SK-N-SH treated with all-trans-retinoic acid at 6 μM for 48 hours (cell line): ENCODE measurements at regions not wholly inside any gene's neighbourhood (a gene's known extent, or its start where the extent isn't known, plus 50 kb on each side); places are given as distances from the start of the nearest gene placed in this dataset.

ENCODE experiments used
- ATAC-seq: fragments of 200-7000 bp; cut with Tn5 transposase; 3 replicates; pipeline ENCODE4 v1.9.1; 2020; ENCODE audit warnings: mild to moderate bottlenecking, moderate library complexity
- ARNTL ChIP-seq: fragments of 450-650 bp; formaldehyde crosslinking; IDR thresholded peaks from 2 replicates; pipeline ENCODE4 v1.5.0; 2020; ENCODE audit warnings: low read depth, mild to moderate bottlenecking, moderate library complexity, borderline replicate concordance
- BACH2 ChIP-seq: fragments of 250-450 bp; sonication (Bioruptor Pico); IDR thresholded peaks from 2 replicates; pipeline ENCODE4 v1.9.0; 2021; ENCODE audit warnings: mild to moderate bottlenecking, borderline replicate concordance
- ESRRG ChIP-seq: fragments of 250-450 bp; sonication (Bioruptor Pico); IDR thresholded peaks from 2 replicates; pipeline ENCODE4 v1.6.1; 2021; ENCODE audit warnings: mild to moderate bottlenecking
- GLIS3 ChIP-seq: fragments of 250-450 bp; sonication (Bioruptor Pico); IDR thresholded peaks from 2 replicates; pipeline ENCODE4 v1.5.0; 2020; ENCODE audit warnings: mild to moderate bottlenecking, moderate library complexity
- ISL1 ChIP-seq: fragments of 250-450 bp; sonication (Bioruptor Pico); IDR thresholded peaks from 2 replicates; pipeline ENCODE4 v2.1.2; 2022; ENCODE audit warnings: mild to moderate bottlenecking, moderate library complexity
- OSR1 ChIP-seq: fragments of 250-450 bp; sonication (Bioruptor Pico); IDR thresholded peaks from 2 replicates; pipeline ENCODE4 v1.8.0; 2022; ENCODE audit warnings: moderate library complexity, mild to moderate bottlenecking, inconsistent platforms
- POU6F1 ChIP-seq: fragments of 250-450 bp; sonication (Bioruptor Pico); IDR thresholded peaks from 2 replicates; pipeline ENCODE4 v1.8.0; 2021; ENCODE audit warnings: low read depth, mild to moderate bottlenecking, moderate library complexity, borderline replicate concordance
- PPARA ChIP-seq: fragments of 250-450 bp; sonication (Bioruptor Pico); IDR thresholded peaks from 2 replicates; pipeline ENCODE4 v1.5.0; 2020; ENCODE audit warnings: mild to moderate bottlenecking, borderline replicate concordance
- RARB ChIP-seq: fragments of 250-450 bp; sonication (Bioruptor Pico); IDR thresholded peaks from 2 replicates; pipeline ENCODE4 v1.8.0; 2021; ENCODE audit warnings: mild to moderate bottlenecking, moderate library complexity
- SNAI2 ChIP-seq: fragments of 250-450 bp; sonication (Bioruptor Pico); IDR thresholded peaks from 2 replicates; pipeline ENCODE4 v1.5.0; 2020; ENCODE audit warnings: mild to moderate bottlenecking, moderate library complexity
- TCF4 ChIP-seq: fragments of 250-450 bp; sonication (Bioruptor Pico); IDR thresholded peaks from 2 replicates; pipeline ENCODE4 v1.8.0; 2021; ENCODE audit warnings: mild to moderate bottlenecking, moderate library complexity, borderline replicate concordance
- TOX ChIP-seq: fragments of 250-450 bp; sonication (Bioruptor Pico); IDR thresholded peaks from 2 replicates; pipeline ENCODE4 v1.8.0; 2021; ENCODE audit warnings: mild to moderate bottlenecking, moderate library complexity, borderline replicate concordance
- TSHZ2 ChIP-seq: fragments of 250-450 bp; sonication (Bioruptor Pico); IDR thresholded peaks from 2 replicates; pipeline ENCODE4 v1.5.0; 2020; ENCODE audit warnings: mild to moderate bottlenecking, moderate library complexity
- ZC3H10 ChIP-seq: fragments of 250-450 bp; sonication (Bioruptor Pico); IDR thresholded peaks from 2 replicates; pipeline ENCODE4 v1.5.1; 2021; ENCODE audit warnings: mild to moderate bottlenecking, moderate library complexity
- ZFP3 ChIP-seq: fragments of 250-450 bp; sonication (Bioruptor Pico); IDR thresholded peaks from 2 replicates; pipeline ENCODE4 v1.5.0; 2020; ENCODE audit warnings: mild to moderate bottlenecking, moderate library complexity
- ZFP30 ChIP-seq: fragments of 450-650 bp; formaldehyde crosslinking; IDR thresholded peaks from 2 replicates; pipeline ENCODE4 v1.5.0; 2022; ENCODE audit warnings: mild to moderate bottlenecking, moderate library complexity
- ZNF565 ChIP-seq: fragments of 450-650 bp; formaldehyde crosslinking; conservative IDR thresholded peaks from 2 replicates; pipeline ENCODE4 v1.5.0; 2020; ENCODE audit warnings: low read depth, mild to moderate bottlenecking, moderate library complexity
- ZNF70 ChIP-seq: fragments of 450-650 bp; formaldehyde crosslinking; IDR thresholded peaks from 2 replicates; pipeline ENCODE4 v1.5.0; 2020; ENCODE audit warnings: mild to moderate bottlenecking, moderate library complexity
- ZNF8 ChIP-seq: fragments of 450-650 bp; formaldehyde crosslinking; IDR thresholded peaks from 2 replicates; pipeline ENCODE4 v1.5.0; 2020; ENCODE audit warnings: mild to moderate bottlenecking, moderate library complexity
- TF ChIP-seq, protein P1 (sequence below): fragments of 250-450 bp; sonication (Bioruptor Pico); IDR thresholded peaks from 2 replicates; pipeline ENCODE4 v1.5.1; 2021; ENCODE audit warnings: mild to moderate bottlenecking, moderate library complexity
- TF ChIP-seq, protein P2 (sequence below): fragments of 250-450 bp; sonication (Bioruptor Pico); IDR thresholded peaks from 2 replicates; pipeline ENCODE4 v1.5.1; 2020; ENCODE audit warnings: low read depth, mild to moderate bottlenecking, moderate library complexity
- TF ChIP-seq, protein P3 (sequence below): fragments of 250-450 bp; sonication (Bioruptor Pico); IDR thresholded peaks from 2 replicates; pipeline ENCODE4 v1.8.0; 2020; ENCODE audit warnings: mild to moderate bottlenecking, moderate library complexity, borderline replicate concordance

DNA sequence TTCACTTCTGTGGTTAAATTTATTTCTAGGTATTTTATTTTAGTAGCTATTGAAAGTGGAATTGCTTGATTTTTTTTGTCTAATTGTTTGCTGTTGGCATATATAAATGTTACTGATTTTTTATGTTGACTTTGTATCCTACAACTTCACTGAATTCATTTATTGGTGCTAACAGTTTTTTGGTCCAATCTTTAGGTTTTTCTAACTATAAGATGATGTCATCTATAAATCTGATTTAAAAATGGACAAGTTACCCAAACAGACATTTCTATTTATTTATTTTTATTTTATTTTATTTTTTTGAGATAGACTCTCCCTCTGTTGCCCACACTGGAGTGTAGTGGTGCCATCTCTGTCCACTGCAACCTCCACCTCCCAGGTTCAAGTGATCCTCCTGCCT, 162.3 kb downstream of the COX7C start:
- ATAC-seq, result no peak
- TF ChIP-seq, protein P1, sequence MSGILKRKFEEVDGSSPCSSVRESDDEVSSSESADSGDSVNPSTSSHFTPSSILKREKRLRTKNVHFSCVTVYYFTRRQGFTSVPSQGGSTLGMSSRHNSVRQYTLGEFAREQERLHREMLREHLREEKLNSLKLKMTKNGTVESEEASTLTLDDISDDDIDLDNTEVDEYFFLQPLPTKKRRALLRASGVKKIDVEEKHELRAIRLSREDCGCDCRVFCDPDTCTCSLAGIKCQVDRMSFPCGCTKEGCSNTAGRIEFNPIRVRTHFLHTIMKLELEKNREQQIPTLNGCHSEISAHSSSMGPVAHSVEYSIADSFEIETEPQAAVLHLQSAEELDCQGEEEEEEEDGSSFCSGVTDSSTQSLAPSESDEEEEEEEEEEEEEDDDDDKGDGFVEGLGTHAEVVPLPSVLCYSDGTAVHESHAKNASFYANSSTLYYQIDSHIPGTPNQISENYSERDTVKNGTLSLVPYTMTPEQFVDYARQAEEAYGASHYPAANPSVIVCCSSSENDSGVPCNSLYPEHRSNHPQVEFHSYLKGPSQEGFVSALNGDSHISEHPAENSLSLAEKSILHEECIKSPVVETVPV (CRISPR knock-in tag), result no peak
- TF ChIP-seq GLIS3 (CRISPR knock-in tag), result no peak
- TF ChIP-seq, protein P2, sequence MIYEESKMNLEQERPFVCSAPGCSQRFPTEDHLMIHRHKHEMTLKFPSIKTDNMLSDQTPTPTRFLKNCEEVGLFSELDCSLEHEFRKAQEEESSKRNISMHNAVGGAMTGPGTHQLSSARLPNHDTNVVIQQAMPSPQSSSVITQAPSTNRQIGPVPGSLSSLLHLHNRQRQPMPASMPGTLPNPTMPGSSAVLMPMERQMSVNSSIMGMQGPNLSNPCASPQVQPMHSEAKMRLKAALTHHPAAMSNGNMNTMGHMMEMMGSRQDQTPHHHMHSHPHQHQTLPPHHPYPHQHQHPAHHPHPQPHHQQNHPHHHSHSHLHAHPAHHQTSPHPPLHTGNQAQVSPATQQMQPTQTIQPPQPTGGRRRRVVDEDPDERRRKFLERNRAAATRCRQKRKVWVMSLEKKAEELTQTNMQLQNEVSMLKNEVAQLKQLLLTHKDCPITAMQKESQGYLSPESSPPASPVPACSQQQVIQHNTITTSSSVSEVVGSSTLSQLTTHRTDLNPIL, result no peak
- no peak for TF ChIP-seq ZNF70
- TF ChIP-seq ZC3H10 (CRISPR knock-in tag), result no peak
- TF ChIP-seq POU6F1, result no peak
- TF ChIP-seq ARNTL, result no peak
- no peak for TF ChIP-seq ZFP30 (CRISPR knock-in tag)
- no peak for TF ChIP-seq TOX
- TF ChIP-seq RARB (CRISPR knock-in tag), result no peak
- TF ChIP-seq ZNF8 (CRISPR knock-in tag), result no peak
- TF ChIP-seq ZNF565 (CRISPR knock-in tag), result no peak
- TF ChIP-seq, all 23 proteins: peak for 0

- no peak for ATAC-seq
- TF ChIP-seq SNAI2 (CRISPR knock-in tag) (no peak), RARB (CRISPR knock-in tag) (no peak), ESRRG (CRISPR knock-in tag) (no peak), OSR1 (no peak)
- TF ChIP-seq, protein P3, sequence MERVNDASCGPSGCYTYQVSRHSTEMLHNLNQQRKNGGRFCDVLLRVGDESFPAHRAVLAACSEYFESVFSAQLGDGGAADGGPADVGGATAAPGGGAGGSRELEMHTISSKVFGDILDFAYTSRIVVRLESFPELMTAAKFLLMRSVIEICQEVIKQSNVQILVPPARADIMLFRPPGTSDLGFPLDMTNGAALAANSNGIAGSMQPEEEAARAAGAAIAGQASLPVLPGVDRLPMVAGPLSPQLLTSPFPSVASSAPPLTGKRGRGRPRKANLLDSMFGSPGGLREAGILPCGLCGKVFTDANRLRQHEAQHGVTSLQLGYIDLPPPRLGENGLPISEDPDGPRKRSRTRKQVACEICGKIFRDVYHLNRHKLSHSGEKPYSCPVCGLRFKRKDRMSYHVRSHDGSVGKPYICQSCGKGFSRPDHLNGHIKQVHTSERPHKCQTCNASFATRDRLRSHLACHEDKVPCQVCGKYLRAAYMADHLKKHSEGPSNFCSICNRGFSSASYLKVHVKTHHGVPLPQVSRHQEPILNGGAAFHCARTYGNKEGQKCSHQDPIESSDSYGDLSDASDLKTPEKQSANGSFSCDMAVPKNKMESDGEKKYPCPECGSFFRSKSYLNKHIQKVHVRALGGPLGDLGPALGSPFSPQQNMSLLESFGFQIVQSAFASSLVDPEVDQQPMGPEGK (CRISPR knock-in tag), result no peak
Measured at GRCh38 chr5:86786955-86787354, 169.2 kb downstream of the COX7C start.

- TF ChIP-seq BACH2 (CRISPR knock-in tag), result no peak
- TF ChIP-seq ZNF8 (CRISPR knock-in tag), result no peak
- TF ChIP-seq, protein P3 (CRISPR knock-in tag), result no peak
- no peak for TF ChIP-seq ISL1
- no peak for TF ChIP-seq ZFP3 (CRISPR knock-in tag)
- no peak for TF ChIP-seq TSHZ2 (CRISPR knock-in tag)
- no peak for TF ChIP-seq TCF4 (CRISPR knock-in tag)
- TF ChIP-seq, protein P2, result no peak
- no peak for TF ChIP-seq ARNTL
- no peak for TF ChIP-seq GLIS3 (CRISPR knock-in tag)
- TF ChIP-seq RARB (CRISPR knock-in tag), result no peak
- TF ChIP-seq ZNF70, result no peak
- TF ChIP-seq SNAI2 (CRISPR knock-in tag), result no peak
- no peak for TF ChIP-seq PPARA
- no peak for TF ChIP-seq ESRRG (CRISPR knock-in tag)
- no peak for TF ChIP-seq POU6F1
- TF ChIP-seq TOX, result no peak
- TF ChIP-seq, protein P1 (CRISPR knock-in tag), result no peak
- no peak for ATAC-seq
Measured at GRCh38 chr5:86795659-86796058, 177.9 kb downstream of the COX7C start.
